K562 (cell line): ENCODE measurements at regions not wholly inside any gene's neighbourhood (a gene's known extent, or its start where the extent isn't known, plus 50 kb on each side); places are given as distances from the start of the nearest gene placed in this dataset.
A peak's percentile ranks its signal among the peaks of the same experiment; 100 is the strongest.

Experiments
- ATAC-seq: fragments of 200-7000 bp; cut with Tn5 transposase; 3 replicates; pipeline ENCODE4 v1.9.1; 2020; ENCODE audit warnings: moderate library complexity
- BruUV-seq: library from RNA; stranded (reverse); fragments of 400-500 nt; replicated peaks from 2 replicates; lab custom pipeline; 2021; lab: Mats Ljungman, UMichigan
- CTCF ChIA-PET: fragments of 300-600 bp; formaldehyde crosslinking; extraction: SDS; loops from one replicate; lab custom pipeline; 2021; ENCODE audit warnings: low intra/inter-chr PET ratio; lab: Yijun Ruan, JAX
- POLR2A ChIA-PET: fragments of 300-600, 350-650 bp; sonication (Branson Sonifier 250); formaldehyde crosslinking; extraction: SDS; loops from one replicate; lab custom pipeline; 2021; ENCODE audit warnings: antibody characterized with exemption, inconsistent platforms; lab: Yijun Ruan, JAX
- DNase-seq, 4 experiments: peaks; one replicate each; pipeline versions ENCODE4 v3.0.0 to v3.0.0-alpha.2; 2011 to 2018; ENCODE audit warnings: low spot score in 3 of 4, mixed read lengths in 3 of 4; ENCODE audit errors: extremely low read depth in 1 of 4
- FAIRE-seq: peaks from 2 replicates; lab custom pipeline; 2011; peaks lifted over from hg19 to GRCh38; lab: Jason Lieb, UNC
- H2AFZ ChIP-seq: 2 replicates; pipeline ENCODE4 v1.6.0; 2011; ENCODE audit warnings: low read depth, low read length, control low read depth, inconsistent platforms
- H3K27ac ChIP-seq: fragments of 200-600 bp; 3 replicates; pipeline ENCODE4 v1.8.0; 2011; ENCODE audit warnings: low read depth, mild to moderate bottlenecking, control low read depth, inconsistent platforms, low read length, moderate library complexity, mixed read lengths; ENCODE audit errors: extremely low read depth
- H3K27me3 ChIP-seq, 2 experiments: fragments of 300-600 bp in 1 of 2; 2 replicates in 1 of 2; 3 replicates in 1 of 2; pipeline versions ENCODE4 v1.6.0 to v1.8.0; 2011; ENCODE audit warnings: inconsistent platforms in 2 of 2, low read length in 2 of 2, mild to moderate bottlenecking in 1 of 2, mixed read lengths in 1 of 2, moderate library complexity in 1 of 2; ENCODE audit not compliant: control insufficient read depth in 2 of 2, insufficient read depth in 2 of 2
- H3K36me3 ChIP-seq: fragments of 300-600 bp; 3 replicates; pipeline ENCODE4 v1.8.0; 2011; ENCODE audit warnings: mild to moderate bottlenecking, low read length, inconsistent platforms; ENCODE audit not compliant: control insufficient read depth, insufficient read depth
- H3K4me1 ChIP-seq, 2 experiments: fragments of 200-600 bp in 1 of 2; replicated peaks in 1 of 2; 2 replicates in 1 of 2; 3 replicates in 1 of 2; pipeline versions ENCODE4 v1.5.1 to v1.8.0; 2011; ENCODE audit warnings: inconsistent platforms in 2 of 2, low read length in 2 of 2, mild to moderate bottlenecking in 1 of 2, mixed read lengths in 1 of 2, moderate library complexity in 1 of 2; ENCODE audit not compliant: control insufficient read depth in 2 of 2, insufficient read depth in 2 of 2
- H3K4me2 ChIP-seq: 2 replicates; pipeline ENCODE4 v1.6.1; 2011; ENCODE audit warnings: low read length, control low read depth, inconsistent platforms, mixed read lengths; ENCODE audit not compliant: insufficient read depth
- H3K4me3 ChIP-seq: fragments of 200-600 bp; sonication (generic), shearing (Covaris generic); 2 replicates; pipeline ENCODE4 v1.5.1; 2016; ENCODE audit warnings: control low read depth, inconsistent platforms
- H3K79me2 ChIP-seq: fragments of 200-600 bp; 3 replicates; pipeline ENCODE4 v1.8.0; 2011; ENCODE audit warnings: low read length, inconsistent platforms; ENCODE audit not compliant: control insufficient read depth, insufficient read depth
- H3K9ac ChIP-seq, 2 experiments: 2 replicates each; pipeline versions ENCODE4 v1.6.0 to v1.6.1; 2011; ENCODE audit warnings: low read depth in 2 of 2, low read length in 2 of 2, control low read depth in 1 of 2, inconsistent platforms in 1 of 2, mild to moderate bottlenecking in 1 of 2, mixed read lengths in 1 of 2; ENCODE audit not compliant: insufficient read depth in 1 of 2
- H3K9me1 ChIP-seq: one replicate; pipeline ENCODE4 v1.6.0; 2011; ENCODE audit warnings: inconsistent platforms, mild to moderate bottlenecking, low read length, moderate library complexity; ENCODE audit not compliant: control insufficient read depth, insufficient read depth
- H3K9me3 ChIP-seq: replicated peaks from 2 replicates; pipeline ENCODE4 v1.5.1; 2011; ENCODE audit warnings: low read depth, low read length, inconsistent platforms; ENCODE audit not compliant: control insufficient read depth, insufficient read depth
- H4K20me1 ChIP-seq: replicated peaks from 2 replicates; pipeline ENCODE4 v1.6.1; 2011; ENCODE audit warnings: low read length, inconsistent platforms, mixed read lengths; ENCODE audit not compliant: control insufficient read depth, insufficient read depth
- ETS2 ChIP-seq: IDR thresholded peaks from 2 replicates; pipeline ENCODE4 v1.6.1; 2016; ENCODE audit warnings: borderline replicate concordance, missing genetic modification characterization, mild to moderate bottlenecking, moderate library complexity, missing compliant biosample characterization; ENCODE audit not compliant: poor library complexity, severe bottlenecking
- ETV6 ChIP-seq, 3 experiments: fragments of 150-350 bp in 1 of 3; sonication (generic) in 1 of 3; formaldehyde crosslinking in 1 of 3; IDR thresholded peaks; 2 replicates each; pipeline versions ENCODE4 v1.6.1 to v1.8.0; 2014 to 2022; ENCODE audit warnings: borderline replicate concordance in 2 of 3, low read depth in 2 of 3, antibody characterized with exemption in 1 of 3, low read length in 1 of 3, mild to moderate bottlenecking in 1 of 3, missing genetic modification reagents in 1 of 3
- GATAD2B ChIP-seq: fragments of 450-650 bp; IDR thresholded peaks from 2 replicates; pipeline ENCODE4 v1.6.1; 2017; ENCODE audit warnings: mild to moderate bottlenecking, borderline replicate concordance
- L3MBTL2 ChIP-seq: fragments of 450-650 bp; IDR thresholded peaks from 2 replicates; pipeline ENCODE4 v1.6.1; 2016; ENCODE audit warnings: mild to moderate bottlenecking, moderate library complexity
- PTBP1 ChIP-seq: fragments of 200-400 bp; formaldehyde crosslinking; IDR thresholded peaks from 2 replicates; pipeline ENCODE4 v1.6.1; 2017; ENCODE audit warnings: low read depth, low read length
- RBBP5 ChIP-seq: fragments of 200-600 bp; sonication (generic); IDR thresholded peaks from 2 replicates; pipeline ENCODE4 v1.6.1; 2012; ENCODE audit warnings: borderline replicate concordance, mild to moderate bottlenecking, low read length, control low read depth, inconsistent platforms; ENCODE audit not compliant: insufficient read depth, poor library complexity, severe bottlenecking
- RBM17 ChIP-seq: fragments of 200-400 bp; formaldehyde crosslinking; IDR thresholded peaks from 2 replicates; pipeline ENCODE4 v1.6.1; 2017; ENCODE audit warnings: low read depth, mild to moderate bottlenecking, low read length, borderline replicate concordance
- SOX6 ChIP-seq: fragments of 450-650 bp; IDR thresholded peaks from 2 replicates; pipeline ENCODE4 v1.6.1; 2014; ENCODE audit warnings: mild to moderate bottlenecking
- WGBS: fragments of 100-300 bp; shearing (Covaris generic); methylation state at CpG from one replicate; pipeline ENCODE4 v1.1.6; 2016; ENCODE audit warnings: low coverage, mixed read lengths; ENCODE audit not compliant: insufficient coverage; ENCODE audit errors: missing lambda C conversion rate; 5-methylcytosine and 5-hydroxymethylcytosine counted together
- in situ Hi-C: fragments of 300-500 bp; cut with MboI; formaldehyde crosslinking; loops from 4 replicates; pipeline ENCODE4 v1.15.0; 2018; ENCODE audit warnings: inconsistent platforms, mixed read lengths
- intact Hi-C: fragments of 100-400 bp; cut with micrococcal nuclease; formaldehyde crosslinking; loops from 2 replicates; pipeline ENCODE4 v1.14.2; 2022
- TF ChIP-seq, protein P1 (sequence below): fragments of 450-650 bp; formaldehyde crosslinking; IDR thresholded peaks from 2 replicates; pipeline ENCODE4 v1.4.0; 2020; ENCODE audit warnings: mild to moderate bottlenecking, moderate library complexity
- TF ChIP-seq, protein P2 (sequence below): fragments of 250-450 bp; sonication (Bioruptor Pico); IDR thresholded peaks from 2 replicates; pipeline ENCODE4 v1.5.0; 2021; ENCODE audit warnings: mild to moderate bottlenecking, borderline replicate concordance
- TF ChIP-seq, protein P3 (sequence below): sonication (generic); formaldehyde crosslinking; IDR thresholded peaks from 2 replicates; pipeline ENCODE4 v1.8.0; 2022; ENCODE audit warnings: missing genetic modification reagents, mild to moderate bottlenecking, moderate library complexity, borderline replicate concordance

DNA sequence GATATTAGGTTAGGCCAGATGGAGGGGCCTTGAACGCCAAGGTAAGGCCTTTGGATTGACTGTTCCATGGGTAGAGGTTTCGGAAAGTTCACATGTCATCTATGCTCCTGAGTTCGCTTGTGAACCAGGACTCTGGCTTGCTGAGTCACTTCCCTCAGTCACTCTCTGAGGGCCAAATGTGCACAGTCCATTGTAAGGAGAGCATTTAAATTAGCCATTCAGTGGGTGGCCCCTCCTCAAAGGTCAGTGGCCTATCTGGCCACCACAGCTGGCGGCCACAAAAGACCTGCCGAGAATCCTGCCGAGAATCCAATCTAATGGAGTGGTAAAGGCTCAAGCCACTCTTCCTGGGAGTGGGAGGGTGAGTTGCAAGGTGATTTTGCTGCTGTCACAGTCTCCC is 58.9 kb upstream of the ARAP3 start:
- peak; percentile 76 for FAIRE-seq
- TF ChIP-seq RBM17 (no peak), SOX6 (peak; percentile 43; the same call in 1 of the 2 replicates), L3MBTL2 (peak; percentile 27; the same call in 1 of the 2 replicates), RBBP5 (no peak), GATAD2B (no peak), ETV6 (IDR thresholded peaks at IDR 0.05; ENCODE audit: borderline replicate concordance in 1 of 2, low read depth in 2 of 2, low read length in 1 of 2) (no peak), ETV6 (CRISPR knock-in tag; IDR thresholded peaks at IDR 0.05; ENCODE audit: borderline replicate concordance) (no peak), ETS2 (tag) (no peak), PTBP1 (no peak)
- TF ChIP-seq, protein P1, sequence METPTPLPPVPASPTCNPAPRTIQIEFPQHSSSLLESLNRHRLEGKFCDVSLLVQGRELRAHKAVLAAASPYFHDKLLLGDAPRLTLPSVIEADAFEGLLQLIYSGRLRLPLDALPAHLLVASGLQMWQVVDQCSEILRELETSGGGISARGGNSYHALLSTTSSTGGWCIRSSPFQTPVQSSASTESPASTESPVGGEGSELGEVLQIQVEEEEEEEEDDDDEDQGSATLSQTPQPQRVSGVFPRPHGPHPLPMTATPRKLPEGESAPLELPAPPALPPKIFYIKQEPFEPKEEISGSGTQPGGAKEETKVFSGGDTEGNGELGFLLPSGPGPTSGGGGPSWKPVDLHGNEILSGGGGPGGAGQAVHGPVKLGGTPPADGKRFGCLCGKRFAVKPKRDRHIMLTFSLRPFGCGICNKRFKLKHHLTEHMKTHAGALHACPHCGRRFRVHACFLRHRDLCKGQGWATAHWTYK = peak; percentile 99
- TF ChIP-seq, protein P2, sequence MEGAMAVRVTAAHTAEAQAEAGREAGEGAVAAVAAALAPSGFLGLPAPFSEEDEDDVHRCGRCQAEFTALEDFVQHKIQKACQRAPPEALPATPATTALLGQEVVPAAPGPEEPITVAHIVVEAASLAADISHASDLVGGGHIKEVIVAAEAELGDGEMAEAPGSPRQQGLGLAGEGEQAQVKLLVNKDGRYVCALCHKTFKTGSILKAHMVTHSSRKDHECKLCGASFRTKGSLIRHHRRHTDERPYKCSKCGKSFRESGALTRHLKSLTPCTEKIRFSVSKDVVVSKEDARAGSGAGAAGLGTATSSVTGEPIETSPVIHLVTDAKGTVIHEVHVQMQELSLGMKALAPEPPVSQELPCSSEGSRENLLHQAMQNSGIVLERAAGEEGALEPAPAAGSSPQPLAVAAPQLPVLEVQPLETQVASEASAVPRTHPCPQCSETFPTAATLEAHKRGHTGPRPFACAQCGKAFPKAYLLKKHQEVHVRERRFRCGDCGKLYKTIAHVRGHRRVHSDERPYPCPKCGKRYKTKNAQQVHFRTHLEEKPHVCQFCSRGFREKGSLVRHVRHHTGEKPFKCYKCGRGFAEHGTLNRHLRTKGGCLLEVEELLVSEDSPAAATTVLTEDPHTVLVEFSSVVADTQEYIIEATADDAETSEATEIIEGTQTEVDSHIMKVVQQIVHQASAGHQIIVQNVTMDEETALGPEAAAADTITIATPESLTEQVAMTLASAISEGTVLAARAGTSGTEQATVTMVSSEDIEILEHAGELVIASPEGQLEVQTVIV = no peak
- TF ChIP-seq, protein P3, sequence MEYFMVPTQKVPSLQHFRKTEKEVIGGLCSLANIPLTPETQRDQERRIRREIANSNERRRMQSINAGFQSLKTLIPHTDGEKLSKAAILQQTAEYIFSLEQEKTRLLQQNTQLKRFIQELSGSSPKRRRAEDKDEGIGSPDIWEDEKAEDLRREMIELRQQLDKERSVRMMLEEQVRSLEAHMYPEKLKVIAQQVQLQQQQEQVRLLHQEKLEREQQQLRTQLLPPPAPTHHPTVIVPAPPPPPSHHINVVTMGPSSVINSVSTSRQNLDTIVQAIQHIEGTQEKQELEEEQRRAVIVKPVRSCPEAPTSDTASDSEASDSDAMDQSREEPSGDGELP (CRISPR knock-in tag) = peak; percentile 28; the same call in 1 of the 2 replicates

More for the DNA sequence above, 58.9 kb upstream of the ARAP3 start:
- H3K4me1 ChIP-seq = peaks cover 3 to 4% of the 10 kb centered on the region in 2 experiments; a peak in 3 of 5 replicates
- H2AFZ ChIP-seq = no peak overlapping the region
- no peaks in the 10 kb centered on the region for H3K36me3 ChIP-seq
- intact Hi-C loops = no loop called here
- peaks cover 0 to 21% of the 10 kb centered on the region in 2 experiments; a peak in 2 of 5 replicates for H3K27me3 ChIP-seq
- H3K9me3 ChIP-seq = no peaks in the 10 kb centered on the region
- CTCF ChIA-PET = no interaction called here
- peaks cover 6% of the 10 kb centered on the region for H4K20me1 ChIP-seq
- in situ Hi-C loops = no loop called here
- H3K27ac ChIP-seq = no peak overlapping the region
- no peak overlapping the region for H3K9ac ChIP-seq
- no peak overlapping the region for H3K4me3 ChIP-seq
- ATAC-seq (peak; percentile 93), DNase-seq (peak in 3 of 4 experiments; percentile 19 to 64 (median 41))
- 1% methylated on average over 6 of the region's 6 CpGs for WGBS
- no TSS peak for BruUV-seq
- H3K4me2 ChIP-seq = no peak overlapping the region
- POLR2A ChIA-PET = interaction anchor here (1.0 kb wide), 1 partner anchor 28 kb away, joined by 3 read pairs; no protein-coding TSS in a partner anchor
- no peaks in the 10 kb centered on the region for H3K9me1 ChIP-seq
- H3K79me2 ChIP-seq = no peaks in the 10 kb centered on the region
